NB4 (cell line): ENCODE measurements at regions not wholly inside any gene's neighbourhood (a gene's known extent, or its start where the extent isn't known, plus 50 kb on each side); places are given as distances from the start of the nearest gene placed in this dataset.

Experiments
- CTCF ChIP-seq: IDR thresholded peaks from one replicate; pipeline ENCODE4 v1.5.1; 2012; ENCODE audit warnings: low read depth, low read length
- MAX ChIP-seq: IDR thresholded peaks from 2 replicates; pipeline ENCODE4 v1.6.1; 2011; ENCODE audit warnings: low read depth, low read length
- POLR2A ChIP-seq: IDR thresholded peaks from 2 replicates; pipeline ENCODE4 v1.6.1; 2011; ENCODE audit warnings: mild to moderate bottlenecking; ENCODE audit not compliant: insufficient read length; ENCODE audit errors: extremely low read depth

GRCh38 chr4:167602157-167602556, 367.9 kb upstream of the SPOCK3 start:
- TF ChIP-seq POLR2A (no peak), CTCF (no peak), MAX (no peak)
